Stimulated activated memory B cell treated with anti-CD40 and anti-IgM and Interleukin-4, amounts not matched to agents 10 μg/mL and 1 μg/mL and 100 μg/mL, for 72 hours (primary cell): ENCODE measurements at regions not wholly inside any gene's neighbourhood (a gene's known extent, or its start where the extent isn't known, plus 50 kb on each side); places are given as distances from the start of the nearest gene placed in this dataset.

Experiments
- ATAC-seq: fragments of 150-1000 bp; cut with Tn5 transposase; 2 replicates; pipeline ENCODE4 v1.10.0; 2021
- H3K27ac Mint-ChIP-seq: one replicate; pipeline ENCODE4 v1.8.0; 2022; ENCODE audit warnings: mild to moderate bottlenecking, mixed read lengths
- H3K27me3 Mint-ChIP-seq: one replicate; pipeline ENCODE4 v1.8.0; 2022; ENCODE audit warnings: mixed read lengths
- H3K36me3 Mint-ChIP-seq: one replicate; pipeline ENCODE4 v1.8.0; 2022; ENCODE audit warnings: mixed read lengths
- H3K4me1 Mint-ChIP-seq: one replicate; pipeline ENCODE4 v1.8.0; 2022; ENCODE audit warnings: mixed read lengths
- H3K4me3 Mint-ChIP-seq: one replicate; pipeline ENCODE4 v1.8.0; 2022; ENCODE audit warnings: mild to moderate bottlenecking, moderate library complexity, mixed read lengths
- H3K9me3 Mint-ChIP-seq: one replicate; pipeline ENCODE4 v1.8.0; 2022; ENCODE audit warnings: mixed read lengths

DNA sequence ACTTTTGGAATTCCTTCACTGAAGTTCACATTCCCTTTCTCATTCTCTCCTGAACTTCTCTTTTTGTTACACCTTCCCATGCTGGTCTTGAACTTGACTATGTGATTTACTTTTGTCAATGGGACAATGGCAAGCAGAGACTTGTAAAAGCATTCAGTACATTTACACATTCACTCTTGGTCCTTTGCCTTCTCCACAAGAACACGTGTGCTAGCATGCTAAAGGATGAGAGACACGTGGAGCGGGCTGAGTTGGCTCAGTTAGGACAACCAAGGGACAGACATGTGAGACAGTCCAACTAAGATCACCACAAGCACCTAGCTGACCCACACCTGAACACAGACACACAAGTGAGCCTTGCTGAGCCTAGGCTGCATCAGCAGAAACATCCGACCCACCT is 91.3 kb upstream of the PAK5 start:
- H3K4me1 Mint-ChIP-seq = no peaks in the 10 kb centered on the region
- no peak overlapping the region for H3K4me3 Mint-ChIP-seq
- H3K27me3 Mint-ChIP-seq = no peaks in the 10 kb centered on the region
- no peak overlapping the region for H3K27ac Mint-ChIP-seq
- ATAC-seq = no peak
- no peaks in the 10 kb centered on the region for H3K9me3 Mint-ChIP-seq
- no peaks in the 10 kb centered on the region for H3K36me3 Mint-ChIP-seq

DNA sequence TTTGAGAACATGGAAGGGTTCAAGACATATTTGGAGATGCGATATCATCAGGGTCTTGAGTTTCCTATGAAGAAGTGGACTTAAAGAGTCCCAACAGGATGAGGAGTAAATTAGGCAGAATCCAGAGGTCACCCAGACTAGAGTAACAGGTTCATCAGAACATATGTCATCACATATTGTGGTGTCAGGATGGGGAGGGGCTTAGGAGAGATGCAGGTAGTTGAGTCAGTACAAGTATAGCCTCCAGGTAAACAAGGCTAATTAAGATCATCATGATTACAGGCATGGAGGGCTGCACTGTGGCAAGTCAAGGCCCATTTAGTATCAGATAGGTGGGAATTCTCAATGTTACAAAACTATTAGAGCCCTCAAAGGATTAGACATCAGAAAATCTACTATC is 90.1 kb upstream of the PAK5 start:
- Mint-ChIP-seq H3K9me3 (no peaks in the 10 kb centered on the region), H3K27ac (no peak overlapping the region), H3K4me3 (no peak overlapping the region), H3K4me1 (no peaks in the 10 kb centered on the region), H3K36me3 (no peaks in the 10 kb centered on the region), H3K27me3 (no peaks in the 10 kb centered on the region)
- no peak for ATAC-seq

DNA sequence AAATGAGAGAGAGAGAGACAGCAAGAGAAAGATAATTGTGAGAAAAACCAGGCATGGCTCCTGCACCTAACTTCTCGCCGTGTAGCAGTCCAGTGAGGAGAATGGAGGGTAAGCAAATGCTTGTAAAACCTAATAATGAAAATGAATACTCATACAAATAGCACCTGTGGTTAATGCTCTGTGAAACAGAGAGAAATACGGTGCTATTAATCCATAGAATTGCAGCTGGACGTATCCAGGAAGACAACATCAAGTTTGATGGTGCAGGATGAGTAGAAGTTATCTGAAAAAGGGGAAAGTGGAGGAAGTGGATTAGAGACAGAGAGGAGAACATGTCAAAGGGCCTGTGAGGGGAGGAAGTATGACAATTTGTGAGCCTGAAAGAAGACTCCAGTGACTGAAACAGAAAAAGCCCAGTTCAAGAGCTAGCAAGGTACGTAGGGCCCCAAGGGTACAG is 89.4 kb upstream of the PAK5 start:
- ATAC-seq = peak; percentile 59
- Mint-ChIP-seq H3K27ac (no peak overlapping the region), H3K36me3 (no peaks in the 10 kb centered on the region), H3K9me3 (no peaks in the 10 kb centered on the region), H3K27me3 (no peaks in the 10 kb centered on the region), H3K4me1 (no peaks in the 10 kb centered on the region), H3K4me3 (no peak overlapping the region)

DNA sequence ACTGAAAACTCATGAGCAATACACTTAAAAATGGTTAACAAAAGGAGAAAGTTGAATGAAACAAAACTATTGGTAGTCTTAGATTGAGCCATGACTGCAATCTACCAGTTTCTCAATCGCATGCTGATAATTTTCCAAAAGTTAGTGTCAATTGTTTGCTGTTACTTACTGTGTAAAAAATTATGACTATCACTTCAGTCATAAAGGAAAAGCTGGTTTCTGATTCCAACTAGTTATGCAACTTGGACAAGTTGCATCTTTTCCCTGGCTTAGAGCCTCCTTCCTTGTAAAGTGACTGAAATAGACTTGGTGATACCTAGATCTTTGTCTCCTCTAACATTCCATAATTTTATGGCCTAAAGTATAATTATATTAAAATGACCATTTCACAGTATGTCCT is 88.3 kb upstream of the PAK5 start:
- H3K27me3 Mint-ChIP-seq = no peaks in the 10 kb centered on the region
- no peaks in the 10 kb centered on the region for H3K36me3 Mint-ChIP-seq
- ATAC-seq = no peak
- H3K27ac Mint-ChIP-seq = no peak overlapping the region
- no peaks in the 10 kb centered on the region for H3K9me3 Mint-ChIP-seq
- no peaks in the 10 kb centered on the region for H3K4me1 Mint-ChIP-seq
- no peak overlapping the region for H3K4me3 Mint-ChIP-seq

DNA sequence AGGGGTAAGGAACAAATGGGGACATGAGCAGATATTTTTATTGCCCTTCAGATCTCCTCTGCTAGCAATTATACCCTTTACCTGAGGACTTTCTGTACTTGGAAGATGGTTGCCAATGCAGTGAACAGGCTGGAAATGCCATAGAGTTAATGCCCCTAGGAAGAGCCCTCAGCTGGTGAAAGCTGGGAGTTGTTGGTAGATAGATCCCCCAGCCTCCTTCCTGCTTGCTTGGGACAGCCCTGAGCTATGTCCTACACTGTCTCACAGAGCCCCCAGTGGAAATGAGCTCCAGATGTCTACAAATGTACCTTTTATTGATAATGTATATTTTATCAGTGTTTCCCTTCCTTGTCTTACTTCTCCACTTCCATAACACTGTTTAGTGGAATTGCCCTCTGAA is 87.6 kb upstream of the PAK5 start:
- no peak overlapping the region for H3K27ac Mint-ChIP-seq
- H3K4me1 Mint-ChIP-seq = no peaks in the 10 kb centered on the region
- H3K27me3 Mint-ChIP-seq = no peaks in the 10 kb centered on the region
- H3K4me3 Mint-ChIP-seq = no peak overlapping the region
- H3K9me3 Mint-ChIP-seq = no peaks in the 10 kb centered on the region
- no peaks in the 10 kb centered on the region for H3K36me3 Mint-ChIP-seq
- no peak for ATAC-seq

DNA sequence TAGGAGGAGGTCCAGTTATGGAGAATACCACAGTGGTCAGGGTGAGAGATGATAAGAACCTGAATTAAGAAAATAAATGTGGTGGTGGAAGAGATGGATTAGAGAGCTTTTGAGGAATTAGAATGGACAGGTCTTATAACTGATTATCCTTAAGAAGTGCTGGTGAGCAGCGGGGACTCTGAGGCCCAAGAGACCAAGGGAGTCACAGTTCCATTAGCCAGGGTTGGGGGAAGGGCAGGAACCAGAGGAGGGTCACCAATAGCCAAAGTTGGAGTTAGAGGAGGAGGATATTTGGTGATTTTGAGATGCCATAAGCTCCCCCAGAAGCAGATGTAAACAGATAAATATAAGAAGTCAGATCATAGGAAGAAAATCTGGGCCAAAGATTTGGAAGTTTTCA is 87.1 kb upstream of the PAK5 start:
- Mint-ChIP-seq H3K4me3 (no peak overlapping the region), H3K27me3 (no peaks in the 10 kb centered on the region), H3K27ac (no peak overlapping the region), H3K9me3 (no peaks in the 10 kb centered on the region), H3K4me1 (no peaks in the 10 kb centered on the region), H3K36me3 (no peaks in the 10 kb centered on the region)
- ATAC-seq = no peak

DNA sequence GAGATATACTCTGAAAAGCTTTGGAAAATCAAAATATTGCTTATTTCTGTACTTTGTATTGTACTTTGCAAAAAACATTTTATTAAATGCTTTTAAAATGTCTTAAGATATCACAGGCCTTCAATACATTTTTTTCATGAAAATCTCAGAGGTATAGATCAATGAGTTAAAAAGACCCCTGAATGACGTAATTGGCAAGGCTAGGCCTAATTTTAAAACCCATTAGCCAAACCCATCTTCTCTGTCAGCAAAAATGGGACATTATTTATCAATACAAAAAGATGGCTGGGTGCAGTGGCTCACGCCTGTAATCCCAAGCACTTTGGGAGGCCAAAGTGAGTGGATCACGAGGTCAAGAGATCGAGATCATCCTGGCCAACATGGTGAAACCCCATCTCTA is 84.8 kb upstream of the PAK5 start:
- Mint-ChIP-seq H3K4me3 (no peak overlapping the region), H3K36me3 (no peaks in the 10 kb centered on the region)

DNA sequence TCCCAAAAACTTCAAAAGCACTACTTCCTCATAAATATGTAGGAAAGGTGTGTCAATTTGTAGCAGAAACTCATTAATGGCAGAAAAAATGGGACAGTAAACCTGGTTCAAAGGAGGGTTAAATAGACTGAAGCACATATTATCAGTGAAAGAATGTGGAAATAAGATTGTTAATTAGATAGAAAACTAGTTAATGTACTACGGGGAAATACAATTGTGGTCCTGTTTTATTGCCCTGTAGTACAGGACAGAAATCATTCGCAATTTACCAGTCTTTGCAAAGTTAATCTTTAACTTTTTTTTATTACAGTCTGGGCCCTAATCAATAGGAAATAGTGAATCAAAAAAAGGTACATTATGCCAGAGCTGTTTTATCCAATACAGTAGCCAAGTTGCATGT is 82.0 kb upstream of the PAK5 start:
- Mint-ChIP-seq H3K4me3 (no peak overlapping the region), H3K36me3 (no peaks in the 10 kb centered on the region), H3K27ac (no peak overlapping the region), H3K9me3 (no peaks in the 10 kb centered on the region), H3K4me1 (peaks cover 21% of the 10 kb centered on the region), H3K27me3 (peaks cover 9% of the 10 kb centered on the region)
- no peak for ATAC-seq

More for the DNA sequence above, 84.8 kb upstream of the PAK5 start:
- no peak for ATAC-seq
- no peaks in the 10 kb centered on the region for H3K27me3 Mint-ChIP-seq
- H3K27ac Mint-ChIP-seq = no peak overlapping the region
- peaks cover 14% of the 10 kb centered on the region for H3K4me1 Mint-ChIP-seq
- H3K9me3 Mint-ChIP-seq = no peaks in the 10 kb centered on the region

DNA sequence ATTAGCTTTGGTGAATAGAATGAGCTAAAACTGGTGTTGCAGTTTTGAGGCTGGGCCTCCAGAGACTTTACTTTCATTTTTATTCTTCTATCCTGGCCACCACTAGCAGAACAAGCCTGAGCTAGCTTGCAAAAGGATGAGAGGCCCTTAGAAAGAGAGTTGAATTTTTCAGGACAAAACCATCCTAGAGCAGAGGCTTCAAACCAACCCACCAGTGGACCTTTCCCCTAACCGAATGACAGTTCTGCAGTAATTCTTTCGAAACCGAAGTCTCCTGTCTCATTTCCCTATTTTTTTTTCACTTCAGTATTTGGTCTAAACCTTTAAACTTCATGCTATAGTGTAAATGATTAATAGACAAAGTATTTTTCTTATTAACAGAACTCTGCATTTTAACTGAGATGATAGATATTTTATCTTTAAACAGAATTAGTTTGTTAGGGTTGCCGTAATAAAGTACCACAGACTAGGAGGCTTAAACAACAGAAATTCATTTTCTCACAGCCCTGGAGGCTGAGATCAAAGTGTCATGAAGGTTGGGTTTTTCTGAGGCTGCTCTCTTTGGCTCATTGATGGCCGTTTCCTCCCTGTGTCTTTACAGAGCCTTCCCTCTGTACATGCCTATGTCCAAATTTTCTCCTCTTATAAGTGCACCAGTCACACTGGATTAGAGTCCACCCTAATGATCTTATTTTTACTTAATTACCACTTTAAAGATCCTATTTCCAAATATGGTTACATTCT is 80.6 kb upstream of the PAK5 start:
- no peaks in the 10 kb centered on the region for H3K36me3 Mint-ChIP-seq
- ATAC-seq = peak; percentile 70
- H3K27me3 Mint-ChIP-seq = peaks cover 9% of the 10 kb centered on the region
- H3K9me3 Mint-ChIP-seq = no peaks in the 10 kb centered on the region
- peaks cover 21% of the 10 kb centered on the region for H3K4me1 Mint-ChIP-seq
- peak overlapping the region; percentile 27 for H3K27ac Mint-ChIP-seq
- H3K4me3 Mint-ChIP-seq = no peak overlapping the region

DNA sequence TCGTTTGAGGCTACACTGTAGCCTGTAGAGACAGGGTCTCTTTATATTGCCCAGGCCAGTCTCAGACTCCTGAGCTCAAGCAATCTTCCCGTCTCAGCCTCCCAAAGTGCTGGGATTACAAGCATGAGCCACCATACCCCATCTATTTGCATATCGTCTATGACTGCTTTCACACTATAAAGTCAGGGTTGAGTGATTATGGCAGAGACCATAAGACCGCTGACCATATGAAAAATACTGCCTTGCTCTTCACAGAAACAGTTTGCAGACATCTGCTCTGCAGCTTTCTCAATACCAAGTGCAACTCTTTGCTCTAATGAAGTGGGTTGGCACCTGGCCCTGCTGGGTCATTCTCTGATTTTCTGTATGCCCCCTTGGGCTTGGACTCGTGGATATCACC is 79.5 kb upstream of the PAK5 start:
- H3K4me3 Mint-ChIP-seq = no peak overlapping the region
- H3K27me3 Mint-ChIP-seq = peaks cover 9% of the 10 kb centered on the region
- H3K4me1 Mint-ChIP-seq = peaks cover 21% of the 10 kb centered on the region
- no peak for ATAC-seq
- no peaks in the 10 kb centered on the region for H3K9me3 Mint-ChIP-seq
- H3K27ac Mint-ChIP-seq = no peak overlapping the region
- H3K36me3 Mint-ChIP-seq = no peaks in the 10 kb centered on the region

DNA sequence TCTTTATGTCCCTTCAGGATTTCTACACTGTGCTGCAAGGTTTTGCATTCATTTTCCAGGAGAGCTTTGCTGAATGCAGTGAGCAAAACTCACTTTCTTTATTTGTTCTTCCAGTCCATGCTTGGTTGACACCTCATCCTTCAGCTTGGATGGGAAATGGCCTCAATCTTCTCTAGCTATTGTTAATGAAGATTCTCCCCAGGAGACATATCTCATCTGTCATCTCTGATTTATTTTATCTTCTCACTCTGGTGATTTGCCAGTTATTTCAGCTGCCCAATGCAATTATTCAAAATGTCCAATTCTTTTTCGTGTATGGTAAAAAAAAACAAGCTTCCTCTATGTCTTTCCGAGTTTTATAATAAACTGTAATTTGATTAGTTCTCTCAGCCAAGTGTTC is 77.9 kb upstream of the PAK5 start:
- H3K9me3 Mint-ChIP-seq = no peaks in the 10 kb centered on the region
- no peaks in the 10 kb centered on the region for H3K36me3 Mint-ChIP-seq
- H3K27ac Mint-ChIP-seq = no peak overlapping the region
- peaks cover 12% of the 10 kb centered on the region for H3K27me3 Mint-ChIP-seq
- no peak overlapping the region for H3K4me3 Mint-ChIP-seq
- no peak for ATAC-seq
- H3K4me1 Mint-ChIP-seq = peaks cover 21% of the 10 kb centered on the region

DNA sequence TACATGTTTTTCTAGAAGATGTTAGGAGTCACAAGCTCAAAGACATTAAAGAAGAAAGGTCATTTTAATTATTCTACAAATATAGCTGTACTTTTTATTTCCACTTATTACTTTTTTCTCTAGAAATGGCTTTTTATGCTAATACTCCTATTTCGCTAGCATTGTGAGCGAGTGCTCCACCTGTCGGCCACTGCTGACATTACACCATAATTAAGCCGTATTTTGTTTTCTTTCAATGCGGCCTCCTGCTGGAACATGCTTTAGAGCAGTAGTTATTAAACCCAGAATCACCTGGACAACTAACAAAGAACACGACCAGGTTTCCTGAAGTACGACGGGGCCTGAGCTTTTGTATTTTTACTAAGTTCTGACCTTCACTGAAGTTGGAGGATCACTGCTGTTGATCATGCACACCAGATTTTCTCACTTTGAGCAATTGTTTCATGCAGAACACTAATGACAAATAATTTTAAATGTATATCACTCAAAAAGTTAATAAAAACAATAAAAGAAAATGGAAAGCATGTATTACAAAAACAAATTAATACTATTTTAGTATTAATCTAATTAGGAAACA is 74.1 kb upstream of the PAK5 start:
- Mint-ChIP-seq H3K36me3 (no peaks in the 10 kb centered on the region), H3K4me3 (no peak overlapping the region), H3K9me3 (no peaks in the 10 kb centered on the region), H3K27ac (no peak overlapping the region), H3K27me3 (peaks cover 20% of the 10 kb centered on the region), H3K4me1 (no peaks in the 10 kb centered on the region)
- ATAC-seq = no peak

DNA sequence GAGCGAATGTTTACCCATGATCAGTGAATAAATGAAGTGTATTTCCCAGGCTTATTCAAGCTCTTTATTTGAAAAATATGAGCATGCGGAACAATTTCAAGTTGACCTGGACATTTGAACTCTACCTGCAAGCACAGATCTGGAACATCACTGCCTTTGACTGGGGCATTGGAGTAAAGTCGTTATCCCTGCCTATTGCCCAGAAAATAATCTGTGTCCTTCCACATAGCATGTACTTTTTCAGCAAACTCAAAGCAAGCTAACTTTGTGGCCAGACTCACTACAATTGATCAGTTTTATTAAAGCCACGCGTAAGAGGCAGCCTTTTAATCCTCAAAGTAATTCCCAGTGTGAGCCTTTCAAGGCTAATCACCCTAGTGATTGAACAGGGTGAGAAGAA is 73.4 kb upstream of the PAK5 start:
- H3K4me1 Mint-ChIP-seq = no peaks in the 10 kb centered on the region
- no peak for ATAC-seq
- H3K9me3 Mint-ChIP-seq = no peaks in the 10 kb centered on the region
- no peak overlapping the region for H3K4me3 Mint-ChIP-seq
- H3K27ac Mint-ChIP-seq = no peak overlapping the region
- peaks cover 17% of the 10 kb centered on the region for H3K27me3 Mint-ChIP-seq
- H3K36me3 Mint-ChIP-seq = no peaks in the 10 kb centered on the region

DNA sequence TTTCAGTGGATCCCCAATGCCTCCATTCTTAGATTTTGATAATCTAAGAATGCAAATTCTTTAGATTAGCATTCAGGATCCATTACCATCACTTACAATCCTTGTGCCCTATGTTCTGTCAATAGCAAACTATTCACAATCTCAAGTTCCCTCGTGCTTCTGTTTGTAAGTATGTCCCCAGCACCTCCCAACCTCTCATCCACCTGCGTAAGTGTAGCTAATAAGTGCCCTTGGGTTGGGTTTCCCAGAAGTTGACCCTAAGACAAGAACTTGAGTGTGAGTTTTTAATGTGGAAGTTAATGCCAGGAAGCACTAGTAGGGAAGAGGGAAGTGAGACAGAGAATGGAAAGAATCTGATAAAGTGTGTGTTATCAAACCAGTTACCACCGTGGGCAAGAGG is 72.6 kb upstream of the PAK5 start:
- Mint-ChIP-seq H3K27ac (no peak overlapping the region), H3K4me1 (no peaks in the 10 kb centered on the region), H3K4me3 (no peak overlapping the region), H3K36me3 (no peaks in the 10 kb centered on the region), H3K27me3 (peaks cover 17% of the 10 kb centered on the region), H3K9me3 (no peaks in the 10 kb centered on the region)
- no peak for ATAC-seq

DNA sequence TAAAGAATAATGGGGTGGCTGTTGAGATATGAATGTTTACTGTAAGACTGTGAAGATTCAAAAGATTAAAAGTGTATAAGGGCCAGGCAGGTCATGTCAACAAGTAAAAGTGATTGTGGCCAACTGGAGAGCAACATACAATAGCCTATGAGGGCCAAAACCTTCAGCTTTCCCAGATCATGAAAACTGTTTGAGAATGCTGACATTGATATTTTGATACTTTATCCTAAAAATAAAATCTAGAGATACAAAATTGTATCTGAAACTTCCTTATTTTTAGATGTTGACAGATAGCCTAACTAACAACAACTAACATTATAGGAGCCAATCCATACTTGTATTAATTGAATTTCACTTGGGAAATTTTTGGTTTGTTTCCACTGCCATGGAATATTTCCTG is 70.3 kb upstream of the PAK5 start:
- no peak overlapping the region for H3K27ac Mint-ChIP-seq
- no peak overlapping the region for H3K4me3 Mint-ChIP-seq
- H3K36me3 Mint-ChIP-seq = no peaks in the 10 kb centered on the region
- ATAC-seq = no peak
- no peaks in the 10 kb centered on the region for H3K9me3 Mint-ChIP-seq
- H3K27me3 Mint-ChIP-seq = peaks cover 17% of the 10 kb centered on the region
- H3K4me1 Mint-ChIP-seq = no peaks in the 10 kb centered on the region

DNA sequence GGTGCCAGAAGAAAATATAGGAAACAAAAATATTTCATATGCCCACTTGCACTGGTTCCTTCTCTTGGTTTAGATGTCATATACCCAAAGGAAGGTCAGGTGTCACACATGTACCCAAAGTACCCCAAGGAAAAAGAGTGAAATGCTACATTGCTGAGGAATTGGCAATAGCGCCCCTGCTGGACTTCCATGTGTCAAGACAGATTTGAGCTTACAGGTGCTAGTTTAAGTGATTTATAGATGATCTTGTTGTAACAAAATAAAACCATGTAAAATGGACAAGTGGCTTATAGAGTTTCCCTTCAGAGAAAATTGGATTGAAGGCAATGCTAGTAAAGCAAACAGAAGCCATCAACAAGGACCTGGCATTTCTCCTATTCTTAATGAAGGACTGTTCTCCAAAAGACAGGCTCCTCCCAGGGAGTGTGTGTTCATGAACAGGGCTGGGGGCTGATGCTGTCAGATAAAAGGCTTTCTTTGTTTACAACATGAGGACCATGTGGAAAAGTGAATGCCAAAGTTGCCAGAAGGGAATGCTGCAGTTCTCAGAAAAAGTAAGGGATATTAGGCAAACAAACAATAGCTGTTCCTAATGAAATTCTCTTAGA is 64.3 kb upstream of the PAK5 start:
- no peak for ATAC-seq
- no peaks in the 10 kb centered on the region for H3K4me1 Mint-ChIP-seq
- peaks cover 3% of the 10 kb centered on the region for H3K9me3 Mint-ChIP-seq
- H3K4me3 Mint-ChIP-seq = no peak overlapping the region
- H3K36me3 Mint-ChIP-seq = no peaks in the 10 kb centered on the region
- H3K27ac Mint-ChIP-seq = no peak overlapping the region
- H3K27me3 Mint-ChIP-seq = peaks cover under 1% of the 10 kb centered on the region
